ENCODE measurements at regions not wholly inside any gene's neighbourhood (a gene's known extent, or its start where the extent isn't known, plus 50 kb on each side); places are given as distances from the start of the nearest gene placed in this dataset.

- Histone ChIP-seq H3K9me3 (ENCODE audit: control insufficient read depth, low read depth, low read length) (no peaks in the 10 kb centered on the region), H3K36me3 (ENCODE audit: control insufficient read depth in 2 of 2, extremely low read depth in 1 of 2, insufficient read depth in 2 of 2, low read length in 2 of 2) (no peaks in the 10 kb centered on the region), H3K9me1 (ENCODE audit: control insufficient read depth, extremely low read depth, insufficient read depth, low read length) (no peaks in the 10 kb centered on the region), H3K27me3 (ENCODE audit: control insufficient read depth, extremely low read depth, insufficient read depth, low read length) (no peaks in the 10 kb centered on the region), H4K20me1 (ENCODE audit: control insufficient read depth, extremely low read depth, insufficient read depth, low read length) (no peaks in the 10 kb centered on the region), H2AFZ (ENCODE audit: control insufficient read depth, low read length) (no peak overlapping the region), H3K4me1 (ENCODE audit: control insufficient read depth, extremely low read depth, insufficient read depth, low read length) (no peaks in the 10 kb centered on the region), H3K27ac (ENCODE audit: control insufficient read depth, insufficient read depth, low read length) (no peak overlapping the region), H3K9ac (ENCODE audit: control insufficient read depth, extremely low read depth, insufficient read depth, low read length) (no peak overlapping the region), H3K4me2 (ENCODE audit: control insufficient read depth, extremely low read depth, insufficient read depth, low read depth, low read length) (no peak overlapping the region), H3K79me2 (ENCODE audit: control insufficient read depth, insufficient read depth, low read length) (no peaks in the 10 kb centered on the region), H3K4me3 (ENCODE audit: control insufficient read depth in 2 of 3, extremely low read depth in 1 of 3, insufficient read depth in 2 of 3, low read depth in 1 of 3, low read length in 3 of 3) (no peak overlapping the region)
- TF ChIP-seq EZH2 (IDR thresholded peaks at IDR 0.05; ENCODE audit: low read length) (no peak), CTCF (optimal IDR thresholded peaks at IDR 0.05 in 1 of 3, IDR thresholded peaks at IDR 0.05 in 1 of 3, conservative IDR thresholded peaks at IDR 0.05 in 1 of 3; ENCODE audit: extremely low read depth in 1 of 3, insufficient read depth in 2 of 3, low read length in 3 of 3) (no peak)
- FAIRE-seq (no peak), DNase-seq (ENCODE audit: low read depth, low spot score) (no peak)
- dilution Hi-C loops (cut with MboI; ENCODE audit: extremely low pct_ligation_motif_present, low sequenced_read_pairs) = no loop called here
Measured at GRCh38 chr11:97684486-97685439, 1295.0 kb downstream of the JRKL start.

GRCh38 chr11:97685695-97686094, 1295.9 kb downstream of the JRKL start:
- Histone ChIP-seq H2AFZ (ENCODE audit: control insufficient read depth, low read length) (no peak overlapping the region), H3K36me3 (ENCODE audit: control insufficient read depth in 2 of 2, extremely low read depth in 1 of 2, insufficient read depth in 2 of 2, low read length in 2 of 2) (no peaks in the 10 kb centered on the region), H3K27ac (ENCODE audit: control insufficient read depth, insufficient read depth, low read length) (no peak overlapping the region), H3K4me2 (ENCODE audit: control insufficient read depth, extremely low read depth, insufficient read depth, low read depth, low read length) (no peak overlapping the region), H4K20me1 (ENCODE audit: control insufficient read depth, extremely low read depth, insufficient read depth, low read length) (no peaks in the 10 kb centered on the region), H3K27me3 (ENCODE audit: control insufficient read depth, extremely low read depth, insufficient read depth, low read length) (no peaks in the 10 kb centered on the region), H3K9ac (ENCODE audit: control insufficient read depth, extremely low read depth, insufficient read depth, low read length) (no peak overlapping the region), H3K79me2 (ENCODE audit: control insufficient read depth, insufficient read depth, low read length) (no peaks in the 10 kb centered on the region), H3K9me1 (ENCODE audit: control insufficient read depth, extremely low read depth, insufficient read depth, low read length) (no peaks in the 10 kb centered on the region), H3K9me3 (ENCODE audit: control insufficient read depth, low read depth, low read length) (no peaks in the 10 kb centered on the region), H3K4me3 (ENCODE audit: control insufficient read depth in 2 of 3, extremely low read depth in 1 of 3, insufficient read depth in 2 of 3, low read depth in 1 of 3, low read length in 3 of 3) (no peak overlapping the region), H3K4me1 (ENCODE audit: control insufficient read depth, extremely low read depth, insufficient read depth, low read length) (no peaks in the 10 kb centered on the region)
- TF ChIP-seq EZH2 (IDR thresholded peaks at IDR 0.05; ENCODE audit: low read length) (no peak), CTCF (optimal IDR thresholded peaks at IDR 0.05 in 1 of 3, IDR thresholded peaks at IDR 0.05 in 1 of 3, conservative IDR thresholded peaks at IDR 0.05 in 1 of 3; ENCODE audit: extremely low read depth in 1 of 3, insufficient read depth in 2 of 3, low read length in 3 of 3) (no peak)
- no peak for DNase-seq (ENCODE audit: low read depth, low spot score)
- no peak for FAIRE-seq
- dilution Hi-C loops (cut with MboI; ENCODE audit: extremely low pct_ligation_motif_present, low sequenced_read_pairs) = no loop called here
